ENCODE measurements at regions not wholly inside any gene's neighbourhood (a gene's known extent, or its start where the extent isn't known, plus 50 kb on each side); places are given as distances from the start of the nearest gene placed in this dataset.

- TF ChIP-seq CTCF (optimal IDR thresholded peaks at IDR 0.05 in 1 of 3, IDR thresholded peaks at IDR 0.05 in 1 of 3, conservative IDR thresholded peaks at IDR 0.05 in 1 of 3; ENCODE audit: extremely low read depth in 1 of 3, insufficient read depth in 2 of 3, low read length in 3 of 3) (no peak), EZH2 (IDR thresholded peaks at IDR 0.05; ENCODE audit: low read length) (no peak)
These were observed 116.9 kb upstream of the FOXN2 start for GRCh38 chr2:48197618-48198017.
